Ovary (tissue), 7 donors: ENCODE measurements at regions not wholly inside any gene's neighbourhood (a gene's known extent, or its start where the extent isn't known, plus 50 kb on each side); places are given as distances from the start of the nearest gene placed in this dataset.
"Not testable (repeated sequence)": the region's sequence is repeated elsewhere in the genome, so short reads cannot be mapped to it uniquely, and the experiment has no call there.

Experiments
- DNase-seq, 5 donors: peaks; one replicate each; pipeline ENCODE4 v3.0.0-alpha.2; 2019 to 2020
- H3K27ac ChIP-seq, 2 donors: fragments of 200-600 bp; one replicate each; pipeline versions ENCODE4 v1.5.1 to v1.8.0; 2019 to 2022
- H3K27me3 ChIP-seq: fragments of 200-600 bp; one replicate; pipeline ENCODE4 v1.8.0; 2022
- H3K36me3 ChIP-seq: fragments of 200-600 bp; sonication (generic); one replicate; pipeline ENCODE4 v1.5.1; 2019
- H3K4me1 ChIP-seq: one replicate; pipeline ENCODE4 v1.8.1; 2013; ENCODE audit warnings: mild to moderate bottlenecking, moderate library complexity; ENCODE audit not compliant: insufficient read depth
- H3K4me3 ChIP-seq: fragments of 200-600 bp; sonication (generic); one replicate; pipeline ENCODE4 v1.5.1; 2017
- H3K9me3 ChIP-seq, 2 donors: fragments of 200-600 bp in 1 of 2; sonication (generic) in 1 of 2; one replicate each; pipeline versions ENCODE4 v1.5.1 to v1.8.1; 2013 to 2019; ENCODE audit warnings: mild to moderate bottlenecking in 1 of 2, moderate library complexity in 1 of 2
- EP300 ChIP-seq: sonication (generic); formaldehyde crosslinking; IDR thresholded peaks from one replicate; pipeline ENCODE4 v1.6.1; 2017; ENCODE audit warnings: antibody characterized with exemption
- POLR2A ChIP-seq: fragments of 450-650 bp; IDR thresholded peaks from one replicate; pipeline ENCODE4 v1.6.1; 2017; ENCODE audit warnings: antibody characterized with exemption, mild to moderate bottlenecking, moderate library complexity
- WGBS, 3 donors: extraction: QIAGEN DNeasy Blood & Tissue Kit in 1 of 3; methylation state at CpG; one replicate each; pipeline versions ENCODE4 v1.1.5 to v1.1.7; 2013 to 2017; 5-methylcytosine and 5-hydroxymethylcytosine counted together
- intact Hi-C, 4 donors: fragments of 100-400 bp; cut with DNase I; formaldehyde crosslinking; loops; one replicate each; pipeline versions ENCODE4 v1.11.0 to v1.15.1; 2022 to 2023
- TF ChIP-seq, protein P1 (sequence below), 3 donors: fragments of 450-650 bp in 2 of 3; fragments of 200-600 bp in 1 of 3; IDR thresholded peaks; one replicate each; pipeline versions ENCODE4 v1.5.1 to v1.8.0; 2016 to 2022; ENCODE audit warnings: antibody characterized with exemption in 3 of 3, mild to moderate bottlenecking in 1 of 3
- donor health status: DM: no; HTN: no; CAD: no; lungs with moderate emphysema.
- donor health status: DM: no; HTN: no; CAD: no.
- donor health status: Bipolar disorder and iron deficiency.
- donor health status: DM: no; HTN: no; CAD: no.
- donor health status: DM: yes; HTN: yes; CAD: no.

GRCh38 chr9:105121861-105122430 is 122.5 kb upstream of the SLC44A1 start:
- TF ChIP-seq EP300 (no peak), POLR2A (no peak)
- TF ChIP-seq, protein P1, sequence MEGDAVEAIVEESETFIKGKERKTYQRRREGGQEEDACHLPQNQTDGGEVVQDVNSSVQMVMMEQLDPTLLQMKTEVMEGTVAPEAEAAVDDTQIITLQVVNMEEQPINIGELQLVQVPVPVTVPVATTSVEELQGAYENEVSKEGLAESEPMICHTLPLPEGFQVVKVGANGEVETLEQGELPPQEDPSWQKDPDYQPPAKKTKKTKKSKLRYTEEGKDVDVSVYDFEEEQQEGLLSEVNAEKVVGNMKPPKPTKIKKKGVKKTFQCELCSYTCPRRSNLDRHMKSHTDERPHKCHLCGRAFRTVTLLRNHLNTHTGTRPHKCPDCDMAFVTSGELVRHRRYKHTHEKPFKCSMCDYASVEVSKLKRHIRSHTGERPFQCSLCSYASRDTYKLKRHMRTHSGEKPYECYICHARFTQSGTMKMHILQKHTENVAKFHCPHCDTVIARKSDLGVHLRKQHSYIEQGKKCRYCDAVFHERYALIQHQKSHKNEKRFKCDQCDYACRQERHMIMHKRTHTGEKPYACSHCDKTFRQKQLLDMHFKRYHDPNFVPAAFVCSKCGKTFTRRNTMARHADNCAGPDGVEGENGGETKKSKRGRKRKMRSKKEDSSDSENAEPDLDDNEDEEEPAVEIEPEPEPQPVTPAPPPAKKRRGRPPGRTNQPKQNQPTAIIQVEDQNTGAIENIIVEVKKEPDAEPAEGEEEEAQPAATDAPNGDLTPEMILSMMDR (IDR thresholded peaks at IDR 0.05): no peak
- Histone ChIP-seq H3K27ac (no peak overlapping the region), H3K4me1 (no peaks in the 10 kb centered on the region), H3K27me3 (no peaks in the 10 kb centered on the region), H3K36me3 (no peaks in the 10 kb centered on the region), H3K4me3 (no peak overlapping the region), H3K9me3 (no peaks in the 10 kb centered on the region)
- intact Hi-C loops: no loop called here
- DNase-seq: no peak
- 72 to 79% (median 73%) methylated on average over 3 of the region's 3 CpGs for WGBS, 3 donors

GRCh38 chr9:105124598-105124997 is 119.9 kb upstream of the SLC44A1 start:
- H3K9me3 ChIP-seq, H3K4me3 ChIP-seq, intact Hi-C loops, H3K27ac ChIP-seq, DNase-seq, H3K36me3 ChIP-seq, H3K27me3 ChIP-seq, H3K4me1 ChIP-seq: not testable (repeated sequence)
- 95 to 99% (median 98%) methylated on average over 5 of the region's 5 CpGs for whole genome bisulfite sequencing, 3 donors

DNA sequence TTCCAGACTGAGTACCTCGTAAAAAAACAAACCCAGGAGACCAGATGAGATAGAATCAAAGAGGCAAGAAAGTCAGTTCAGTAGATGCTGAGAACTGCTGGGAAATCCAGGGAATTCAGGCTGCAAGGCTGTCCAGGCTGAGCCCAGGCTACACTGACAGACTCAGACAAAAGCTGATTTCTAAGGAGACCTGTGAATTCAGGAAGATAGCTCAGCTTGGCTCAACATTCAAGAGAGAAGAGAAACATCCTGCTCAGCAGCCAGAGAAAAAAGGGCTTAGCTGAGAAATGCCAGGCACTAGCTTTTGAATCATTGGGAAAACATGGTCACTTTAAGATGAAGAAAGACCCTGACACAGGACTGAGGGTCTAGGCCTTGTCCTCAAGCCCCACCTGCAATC is 118.2 kb upstream of the SLC44A1 start:
- 78 to 83% (median 81%) methylated on average over 1 of the region's 1 CpG for WGBS, 3 donors
- Histone ChIP-seq H3K9me3 (no peaks in the 10 kb centered on the region), H3K27ac (no peak overlapping the region), H3K27me3 (no peaks in the 10 kb centered on the region), H3K4me3 (no peak overlapping the region), H3K4me1 (no peaks in the 10 kb centered on the region), H3K36me3 (no peaks in the 10 kb centered on the region)
- no peak for DNase-seq
- TF ChIP-seq POLR2A (no peak), EP300 (no peak)
- TF ChIP-seq, protein P1 (IDR thresholded peaks at IDR 0.05): no peak
- intact Hi-C loops: no loop called here

- no peak for DNase-seq
- WGBS, 3 donors: 27 to 45% (median 40%) methylated on average over 3 of the region's 3 CpGs
- Histone ChIP-seq H3K4me1 (no peaks in the 10 kb centered on the region), H3K27ac (no peak overlapping the region), H3K4me3 (no peak overlapping the region), H3K27me3 (no peaks in the 10 kb centered on the region), H3K9me3 (no peaks in the 10 kb centered on the region), H3K36me3 (no peaks in the 10 kb centered on the region)
- intact Hi-C loops: no loop called here
- TF ChIP-seq, protein P1 (IDR thresholded peaks at IDR 0.05): no peak
- TF ChIP-seq EP300: no peak
- no peak for TF ChIP-seq POLR2A
These were observed 116.6 kb upstream of the SLC44A1 start for GRCh38 chr9:105127863-105128220.

- Histone ChIP-seq H3K9me3 (no peaks in the 10 kb centered on the region), H3K36me3 (no peaks in the 10 kb centered on the region), H3K4me1 (no peaks in the 10 kb centered on the region), H3K4me3 (no peak overlapping the region), H3K27me3 (no peaks in the 10 kb centered on the region), H3K27ac (no peak overlapping the region)
- WGBS, 3 donors: 88 to 93% (median 89%) methylated on average over 5 of the region's 5 CpGs
- no peak for DNase-seq
- intact Hi-C loops: no loop called here
- no peak for TF ChIP-seq EP300
- no peak for TF ChIP-seq POLR2A
- TF ChIP-seq, protein P1 (IDR thresholded peaks at IDR 0.05): no peak
These were observed 115.4 kb upstream of the SLC44A1 start for GRCh38 chr9:105128908-105129600.
